Smooth muscle cell (in vitro differentiated cells): ENCODE measurements at regions not wholly inside any gene's neighbourhood (a gene's known extent, or its start where the extent isn't known, plus 50 kb on each side); places are given as distances from the start of the nearest gene placed in this dataset.

Experiments
- DNase-seq: peaks from one replicate; lab custom pipeline; 2025; ENCODE audit not compliant: unreplicated experiment; lab: John Stamatoyannopoulos, UW
- H2AFZ ChIP-seq: fragments of 200-600 bp; sonication (generic); 2 replicates; pipeline ENCODE4 v1.6.0; 2016; ENCODE audit warnings: antibody characterized with exemption, low read depth, mild to moderate bottlenecking
- H3F3A ChIP-seq: fragments of 200-600 bp; sonication (generic); 2 replicates; pipeline ENCODE4 v1.6.0; 2017; ENCODE audit warnings: antibody characterized with exemption, low read depth
- H3K27ac ChIP-seq: fragments of 200-600 bp; sonication (generic); 2 replicates; pipeline ENCODE4 v1.5.1; 2016; ENCODE audit warnings: low read depth, mild to moderate bottlenecking
- H3K27me3 ChIP-seq: fragments of 200-600 bp; sonication (generic); 2 replicates; pipeline ENCODE4 v1.6.1; 2016; ENCODE audit warnings: low read depth, mild to moderate bottlenecking
- H3K36me3 ChIP-seq: fragments of 200-600 bp; sonication (generic); 2 replicates; pipeline ENCODE4 v1.5.1; 2016; ENCODE audit warnings: low read depth
- H3K4me1 ChIP-seq: fragments of 200-600 bp; sonication (generic); 2 replicates; pipeline ENCODE4 v1.5.1; 2016; ENCODE audit warnings: low read depth
- H3K4me2 ChIP-seq: fragments of 200-600 bp; sonication (generic); 2 replicates; pipeline ENCODE4 v1.6.0; 2016; ENCODE audit warnings: mild to moderate bottlenecking
- H3K4me3 ChIP-seq: fragments of 200-600 bp; sonication (generic); 2 replicates; pipeline ENCODE4 v1.5.1; 2016; ENCODE audit warnings: mild to moderate bottlenecking
- H3K79me2 ChIP-seq: fragments of 200-600 bp; sonication (generic); 2 replicates; pipeline ENCODE4 v1.6.0; 2016; ENCODE audit warnings: low read depth, mild to moderate bottlenecking
- H3K9ac ChIP-seq: fragments of 200-600 bp; sonication (generic); 2 replicates; pipeline ENCODE4 v1.6.0; 2016; ENCODE audit warnings: low read depth
- H3K9me3 ChIP-seq: fragments of 200-600 bp; sonication (generic); replicated peaks from 2 replicates; pipeline ENCODE4 v1.5.1; 2016; ENCODE audit warnings: low read depth
- H4K20me1 ChIP-seq: fragments of 200-600 bp; sonication (generic); 2 replicates; pipeline ENCODE4 v1.6.0; 2016; ENCODE audit warnings: low read depth
- CTCF ChIP-seq: fragments of 200-600 bp; sonication (generic); IDR thresholded peaks from 2 replicates; pipeline ENCODE4 v1.5.1; 2017; ENCODE audit warnings: borderline replicate concordance, mild to moderate bottlenecking, antibody characterized with exemption; ENCODE audit not compliant: insufficient read depth, poor library complexity, severe bottlenecking
- WGBS: methylation state at CpG from one replicate; pipeline ENCODE4 v1.1.7; 2016; ENCODE audit warnings: low lambda C conversion rate; 5-methylcytosine and 5-hydroxymethylcytosine counted together

GRCh38 chr2:47661310-47661709, 90.5 kb upstream of the KCNK12 start:
- DNase-seq = no peak
- H3K9ac ChIP-seq = no peak overlapping the region
- H3F3A ChIP-seq = no peaks in the 10 kb centered on the region
- WGBS = 95% methylated on average over 6 of the region's 6 CpGs
- H3K4me1 ChIP-seq = peaks cover 8% of the 10 kb centered on the region
- H3K9me3 ChIP-seq = no peaks in the 10 kb centered on the region
- no peak overlapping the region for H3K27ac ChIP-seq
- H3K27me3 ChIP-seq = no peaks in the 10 kb centered on the region
- no peaks in the 10 kb centered on the region for H3K36me3 ChIP-seq
- H3K4me3 ChIP-seq = no peak overlapping the region
- TF ChIP-seq CTCF = no peak
- H2AFZ ChIP-seq = no peak overlapping the region
- H4K20me1 ChIP-seq = no peaks in the 10 kb centered on the region
- no peaks in the 10 kb centered on the region for H3K79me2 ChIP-seq
- no peak overlapping the region for H3K4me2 ChIP-seq

GRCh38 chr2:47660168-47660567, 89.4 kb upstream of the KCNK12 start:
- H4K20me1 ChIP-seq = no peaks in the 10 kb centered on the region
- TF ChIP-seq CTCF = no peak
- H3K4me2 ChIP-seq = no peak overlapping the region
- no peak overlapping the region for H3K27ac ChIP-seq
- no peak for DNase-seq
- no peaks in the 10 kb centered on the region for H3K9me3 ChIP-seq
- no peaks in the 10 kb centered on the region for H3K79me2 ChIP-seq
- H3K4me1 ChIP-seq = peaks cover 8% of the 10 kb centered on the region
- H3K27me3 ChIP-seq = no peaks in the 10 kb centered on the region
- H3K4me3 ChIP-seq = no peak overlapping the region
- H3K36me3 ChIP-seq = no peaks in the 10 kb centered on the region
- no peak overlapping the region for H2AFZ ChIP-seq
- no peaks in the 10 kb centered on the region for H3F3A ChIP-seq
- WGBS = 96% methylated on average over 3 of the region's 3 CpGs
- no peak overlapping the region for H3K9ac ChIP-seq

GRCh38 chr2:47658646-47659320, 88.0 kb upstream of the KCNK12 start:
- Histone ChIP-seq H3K4me3 (no peak overlapping the region), H3K4me1 (peaks cover 8% of the 10 kb centered on the region), H3K27me3 (no peaks in the 10 kb centered on the region), H3K4me2 (no peak overlapping the region), H3K36me3 (no peaks in the 10 kb centered on the region), H3K9ac (no peak overlapping the region), H3F3A (no peaks in the 10 kb centered on the region), H3K9me3 (no peaks in the 10 kb centered on the region), H2AFZ (no peak overlapping the region), H3K27ac (no peak overlapping the region), H4K20me1 (no peaks in the 10 kb centered on the region), H3K79me2 (no peaks in the 10 kb centered on the region)
- DNase-seq = no peak
- 83% methylated on average over 9 of the region's 9 CpGs for WGBS
- no peak for TF ChIP-seq CTCF

- Histone ChIP-seq H3K27ac (no peak overlapping the region), H3K9me3 (no peaks in the 10 kb centered on the region), H4K20me1 (no peaks in the 10 kb centered on the region), H2AFZ (no peak overlapping the region), H3K4me3 (no peak overlapping the region), H3K79me2 (no peaks in the 10 kb centered on the region), H3F3A (no peaks in the 10 kb centered on the region), H3K9ac (no peak overlapping the region), H3K27me3 (no peaks in the 10 kb centered on the region), H3K4me1 (peaks cover 8% of the 10 kb centered on the region), H3K4me2 (no peak overlapping the region), H3K36me3 (no peaks in the 10 kb centered on the region)
- no peak for TF ChIP-seq CTCF
- 80% methylated on average over 7 of the region's 7 CpGs for WGBS
- no peak for DNase-seq
Observed at GRCh38 chr2:47657886-47658489, 87.2 kb upstream of the KCNK12 start.
